ENCODE measurements at regions not wholly inside any gene's neighbourhood (a gene's known extent, or its start where the extent isn't known, plus 50 kb on each side); places are given as distances from the start of the nearest gene placed in this dataset.
A peak's percentile ranks its signal among the peaks of the same experiment; 100 is the strongest.

DNA sequence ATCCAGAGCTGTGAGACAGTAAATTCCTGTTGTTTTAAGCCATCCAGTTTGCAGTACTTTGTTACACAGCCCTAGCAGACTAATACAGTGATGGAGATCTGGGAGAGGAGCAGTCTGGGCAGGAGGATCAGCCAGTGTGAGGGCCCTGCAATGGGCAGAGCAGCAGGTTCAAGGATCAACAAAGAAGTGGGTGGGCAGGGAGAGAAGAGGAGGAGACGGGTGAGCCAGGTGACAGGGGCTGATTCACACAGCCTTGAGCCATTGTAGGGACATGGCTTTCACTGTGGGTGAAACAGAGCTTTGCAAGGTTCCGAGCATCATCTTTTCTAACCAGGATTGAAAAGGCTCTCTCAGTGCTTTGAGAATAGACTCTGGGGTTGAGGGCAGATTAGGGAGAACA is 88.2 kb upstream of the MVB12B start:
- no peak for TF ChIP-seq CTCF (IDR thresholded peaks at IDR 0.05; ENCODE audit: insufficient read depth, low read depth, low read length, missing control alignments)
- DNase-seq (ENCODE audit: low read depth), result no peak
- H3K4me3 ChIP-seq (ENCODE audit: low read length), result no peak overlapping the region

DNA sequence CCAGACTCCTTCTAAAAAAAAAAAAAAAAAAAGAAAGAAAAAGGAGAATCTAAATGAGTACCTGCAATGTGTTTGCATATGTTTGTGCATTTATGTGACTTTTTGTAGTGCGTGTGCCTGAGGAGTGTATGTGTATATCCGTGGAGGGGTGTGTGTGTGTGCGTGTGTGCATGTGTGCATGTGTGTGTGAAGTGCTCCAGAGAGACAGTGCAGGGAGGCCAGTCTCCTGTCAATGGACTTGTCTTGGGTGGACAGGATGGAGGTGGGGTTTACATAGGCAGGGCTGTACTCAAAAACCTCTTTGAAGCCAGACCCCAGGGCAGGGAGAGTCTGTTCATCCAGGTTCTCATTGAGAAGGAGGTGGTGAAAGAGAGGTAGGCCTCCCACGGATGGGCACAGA is 87.1 kb upstream of the MVB12B start:
- no peak overlapping the region for H3K4me3 ChIP-seq (ENCODE audit: low read length)
- no peak for TF ChIP-seq CTCF (IDR thresholded peaks at IDR 0.05; ENCODE audit: insufficient read depth, low read depth, low read length, missing control alignments)
- DNase-seq (ENCODE audit: low read depth), result no peak

- no peak for TF ChIP-seq CTCF (IDR thresholded peaks at IDR 0.05; ENCODE audit: insufficient read depth, low read depth, low read length, missing control alignments)
- no peak overlapping the region for H3K4me3 ChIP-seq (ENCODE audit: low read length)
- DNase-seq (ENCODE audit: low read depth), result no peak
Observed at GRCh38 chr9:126240835-126241234, 85.8 kb upstream of the MVB12B start.

GRCh38 chr9:126248680-126249079 is 77.9 kb upstream of the MVB12B start:
- H3K4me3 ChIP-seq (ENCODE audit: low read length), result no peak overlapping the region
- no peak for TF ChIP-seq CTCF (IDR thresholded peaks at IDR 0.05; ENCODE audit: insufficient read depth, low read depth, low read length, missing control alignments)
- peak; percentile 83 for DNase-seq (ENCODE audit: low read depth)

- no peak for DNase-seq (ENCODE audit: low read depth)
- no peak overlapping the region for H3K4me3 ChIP-seq (ENCODE audit: low read length)
- no peak for TF ChIP-seq CTCF (IDR thresholded peaks at IDR 0.05; ENCODE audit: insufficient read depth, low read depth, low read length, missing control alignments)
Observed at GRCh38 chr9:126261584-126262356, 64.9 kb upstream of the MVB12B start.

DNA sequence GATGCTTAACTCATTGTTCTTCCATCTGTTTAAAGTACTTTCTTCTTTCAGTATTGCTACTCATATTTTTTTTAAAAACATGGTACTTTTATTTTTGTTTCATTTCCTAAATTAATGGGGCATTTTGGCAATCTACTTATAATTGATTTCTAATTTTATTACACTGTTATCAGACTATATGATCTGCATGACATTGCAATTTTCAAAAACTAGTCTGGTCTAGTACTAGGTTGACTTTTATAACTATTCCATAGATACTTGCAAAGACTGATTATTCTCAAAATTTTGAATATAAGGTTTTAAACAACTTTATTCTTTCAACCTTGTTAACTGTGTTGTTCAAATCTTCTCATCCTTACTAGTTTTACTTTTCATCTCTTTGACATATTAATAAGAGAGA is 63.9 kb upstream of the MVB12B start:
- no peak for TF ChIP-seq CTCF (IDR thresholded peaks at IDR 0.05; ENCODE audit: insufficient read depth, low read depth, low read length, missing control alignments)
- DNase-seq (ENCODE audit: low read depth), result no peak
- no peak overlapping the region for H3K4me3 ChIP-seq (ENCODE audit: low read length)

GRCh38 chr9:126270556-126270955 is 56.1 kb upstream of the MVB12B start:
- no peak for TF ChIP-seq CTCF (IDR thresholded peaks at IDR 0.05; ENCODE audit: insufficient read depth, low read depth, low read length, missing control alignments)
- no peak for DNase-seq (ENCODE audit: low read depth)
- H3K4me3 ChIP-seq (ENCODE audit: low read length), result no peak overlapping the region

All from epithelial cell of esophagus (primary cell).